SH-SY5Y (cell line): ENCODE measurements at regions not wholly inside any gene's neighbourhood (a gene's known extent, or its start where the extent isn't known, plus 50 kb on each side); places are given as distances from the start of the nearest gene placed in this dataset.

Experiments
- GATA2 ChIP-seq: IDR thresholded peaks from 2 replicates; pipeline ENCODE4 v1.6.1; 2011; ENCODE audit warnings: mild to moderate bottlenecking, low read depth, low read length
- GATA3 ChIP-seq: IDR thresholded peaks from 2 replicates; pipeline ENCODE4 v1.6.1; 2011; ENCODE audit warnings: low read depth, mild to moderate bottlenecking, low read length, moderate library complexity

DNA sequence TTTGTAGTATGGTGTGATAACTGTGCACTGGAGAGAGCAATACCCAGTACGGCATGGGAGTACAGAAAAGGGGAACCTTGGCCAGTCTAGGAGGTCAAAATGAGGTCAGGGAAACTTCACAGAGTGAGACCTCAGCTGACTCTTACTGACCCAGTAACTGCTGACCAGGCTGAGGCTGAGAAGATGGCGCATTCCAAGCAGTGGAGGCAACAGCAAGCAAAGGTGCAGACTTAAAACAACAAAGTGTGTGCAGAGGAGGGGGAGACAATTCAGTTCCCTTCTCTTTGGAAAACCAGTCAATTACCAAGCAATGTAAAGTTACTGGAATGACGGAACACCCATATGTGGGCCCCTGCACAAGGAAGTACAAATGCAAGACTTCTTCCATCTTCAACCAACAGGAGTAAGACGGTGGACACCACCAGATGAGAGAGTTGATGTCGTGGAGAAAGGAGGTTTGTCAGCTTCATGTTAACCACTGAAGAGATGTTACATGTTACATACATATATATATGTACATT, 54.6 kb upstream of the PRDX6 start:
- TF ChIP-seq GATA3 (no peak), GATA2 (no peak)
